ENCODE measurements at regions not wholly inside any gene's neighbourhood (a gene's known extent, or its start where the extent isn't known, plus 50 kb on each side); places are given as distances from the start of the nearest gene placed in this dataset.

- DNase-seq (ENCODE audit: low spot score in 2 of 2) (no peak), FAIRE-seq (no peak)
Measured at GRCh38 chr20:22776369-22776768, 192.0 kb upstream of the FOXA2 start.

DNA sequence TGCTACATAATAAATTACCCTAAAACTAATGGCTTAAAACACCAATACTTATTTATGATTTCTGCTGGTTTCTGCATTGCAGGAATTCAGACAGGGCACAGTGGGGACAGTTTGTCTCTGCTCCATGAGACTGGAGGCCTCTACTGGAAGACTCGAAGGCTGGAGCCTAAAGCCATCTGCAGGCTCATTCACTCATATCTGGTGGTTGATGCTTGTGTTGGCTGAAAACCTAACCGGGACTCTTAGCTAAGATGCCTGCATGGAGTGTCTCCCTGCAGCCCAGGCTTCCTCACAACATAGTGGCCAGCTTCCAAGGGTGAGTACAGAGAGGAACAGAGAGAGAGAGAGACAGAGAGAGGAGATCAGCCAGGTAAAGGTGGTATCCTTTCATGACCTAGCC lies 195.5 kb upstream of the FOXA2 start:
- DNase-seq (ENCODE audit: low spot score in 2 of 2) (no peak), FAIRE-seq (no peak)

DNA sequence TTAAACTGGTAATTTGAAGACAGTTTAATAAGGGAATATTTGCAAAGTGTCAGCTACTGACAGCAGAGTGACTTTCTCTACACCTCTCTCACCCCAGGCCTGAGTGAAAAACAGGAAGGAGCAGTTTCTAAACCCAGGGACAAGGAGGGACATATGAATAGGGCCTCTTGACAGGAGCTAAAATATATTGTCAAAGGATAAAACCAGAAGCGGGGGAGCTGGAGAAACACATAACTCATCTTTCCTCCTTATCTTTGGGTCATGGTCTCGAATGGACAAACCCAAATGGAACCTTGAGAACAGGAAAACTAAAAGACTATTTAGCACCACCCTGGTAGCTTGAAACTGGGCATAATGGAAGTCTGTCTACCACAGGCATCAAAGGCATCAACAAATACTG lies 197.5 kb upstream of the FOXA2 start:
- FAIRE-seq (no peak), DNase-seq (ENCODE audit: low spot score in 2 of 2) (no peak)

DNA sequence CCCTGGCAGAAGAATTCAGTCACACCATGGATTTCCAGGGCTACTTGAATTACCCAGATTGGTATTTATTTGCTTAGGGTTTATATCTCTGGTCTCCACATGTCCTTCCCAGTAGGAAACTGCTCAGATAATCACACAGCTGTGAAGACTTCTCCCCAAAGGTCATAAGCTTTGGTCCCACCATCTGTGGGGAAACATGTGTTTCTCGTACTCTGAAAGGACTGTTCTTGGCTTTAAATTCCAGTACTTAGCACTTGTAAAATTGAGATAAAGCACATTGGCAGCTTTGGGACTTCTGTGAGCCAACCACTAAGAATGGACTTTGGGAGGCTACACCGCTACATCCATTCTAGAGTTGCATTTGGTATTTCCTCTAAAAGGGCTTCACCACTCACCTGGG lies 205.3 kb upstream of the FOXA2 start:
- FAIRE-seq (no peak), DNase-seq (ENCODE audit: low spot score in 2 of 2) (no peak)

DNA sequence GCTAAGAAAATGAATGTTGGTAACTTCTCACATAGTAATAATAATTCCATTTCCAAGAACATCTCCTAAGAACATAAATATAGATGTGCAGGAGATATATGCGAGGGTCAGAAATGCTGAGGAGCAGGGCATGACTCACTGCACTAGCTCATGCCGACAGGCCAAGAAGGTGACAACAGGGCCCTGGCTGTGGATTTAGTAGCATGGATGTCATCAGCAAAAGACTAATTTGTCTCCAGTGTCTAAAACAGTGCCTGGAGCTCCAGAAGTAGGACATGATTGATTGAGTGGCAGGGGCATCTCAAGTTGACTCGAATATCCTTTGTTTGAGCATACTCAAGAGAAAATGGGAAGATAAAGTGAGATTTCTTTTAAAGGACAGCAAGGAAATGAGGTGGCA lies 207.0 kb upstream of the FOXA2 start:
- DNase-seq (ENCODE audit: low spot score in 2 of 2) (no peak), FAIRE-seq (no peak)

GRCh38 chr20:22791877-22792525 lies 207.6 kb upstream of the FOXA2 start:
- FAIRE-seq (no peak), DNase-seq (ENCODE audit: low spot score in 2 of 2) (no peak)

DNA sequence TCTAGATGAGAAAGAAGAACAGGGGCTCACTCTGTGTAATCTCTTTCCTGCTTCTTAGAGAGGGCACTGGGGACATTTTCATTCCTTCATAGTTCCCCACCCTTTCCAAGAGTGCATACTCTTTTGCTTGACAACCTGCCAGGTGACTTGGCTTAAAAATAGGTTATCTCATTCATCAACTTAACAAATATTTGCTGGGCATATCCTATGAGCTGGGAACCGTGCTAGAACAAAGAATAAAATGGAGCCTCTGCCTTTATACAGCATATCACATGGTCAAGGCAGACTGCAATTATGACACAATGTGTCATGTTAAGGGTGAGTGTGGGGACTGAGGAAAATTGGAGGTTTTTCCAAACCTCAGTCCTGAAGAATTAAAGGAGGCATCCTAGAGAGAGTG lies 209.8 kb upstream of the FOXA2 start:
- FAIRE-seq (no peak), DNase-seq (ENCODE audit: low spot score in 2 of 2) (no peak)

GRCh38 chr20:22795433-22795832 lies 211.1 kb upstream of the FOXA2 start:
- no peak for FAIRE-seq

GRCh38 chr20:22795871-22796270 lies 211.5 kb upstream of the FOXA2 start:
- FAIRE-seq: no peak
- no peak for DNase-seq (ENCODE audit: low spot score in 2 of 2)

More at GRCh38 chr20:22795433-22795832, 211.1 kb upstream of the FOXA2 start:
- no peak for DNase-seq (ENCODE audit: low spot score in 2 of 2)

- no peak for DNase-seq (ENCODE audit: low spot score in 2 of 2)
- FAIRE-seq: no peak
Measured at GRCh38 chr20:22796469-22797077, 212.2 kb upstream of the FOXA2 start.

- no peak for FAIRE-seq
- DNase-seq (ENCODE audit: low spot score in 2 of 2): no peak
Measured at GRCh38 chr20:22797103-22797502, 212.7 kb upstream of the FOXA2 start.

DNA sequence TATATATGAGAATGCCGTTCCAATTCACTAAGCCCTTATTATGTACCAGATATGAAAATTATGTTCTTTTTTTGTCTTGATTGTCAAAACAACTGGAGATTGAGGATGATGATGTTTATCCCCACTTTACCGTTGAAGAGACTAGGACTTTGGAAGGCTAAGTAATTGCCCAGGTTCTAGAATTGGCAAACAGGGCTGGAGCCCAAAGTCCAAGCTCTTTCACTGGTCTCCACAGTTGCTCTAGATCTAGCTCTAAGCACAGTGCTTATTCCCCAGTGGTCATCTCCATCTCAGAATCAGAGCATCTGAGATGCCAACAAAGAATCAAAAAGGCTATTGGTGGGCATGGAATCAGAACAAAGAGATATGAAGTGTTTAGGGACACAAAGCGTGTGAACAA lies 215.3 kb upstream of the FOXA2 start:
- no peak for DNase-seq (ENCODE audit: low spot score in 2 of 2)
- no peak for FAIRE-seq

GRCh38 chr20:22800129-22800528 lies 215.8 kb upstream of the FOXA2 start:
- DNase-seq (ENCODE audit: low spot score in 2 of 2): no peak
- FAIRE-seq: no peak

GRCh38 chr20:22801528-22801927 lies 217.2 kb upstream of the FOXA2 start:
- FAIRE-seq (no peak), DNase-seq (ENCODE audit: low spot score in 2 of 2) (no peak)

- FAIRE-seq (no peak), DNase-seq (ENCODE audit: low spot score in 2 of 2) (no peak)
Measured at GRCh38 chr20:22802296-22802695, 217.9 kb upstream of the FOXA2 start.

- FAIRE-seq (no peak), DNase-seq (ENCODE audit: low spot score in 2 of 2) (no peak)
Measured at GRCh38 chr20:22805219-22805618, 220.8 kb upstream of the FOXA2 start.

DNA sequence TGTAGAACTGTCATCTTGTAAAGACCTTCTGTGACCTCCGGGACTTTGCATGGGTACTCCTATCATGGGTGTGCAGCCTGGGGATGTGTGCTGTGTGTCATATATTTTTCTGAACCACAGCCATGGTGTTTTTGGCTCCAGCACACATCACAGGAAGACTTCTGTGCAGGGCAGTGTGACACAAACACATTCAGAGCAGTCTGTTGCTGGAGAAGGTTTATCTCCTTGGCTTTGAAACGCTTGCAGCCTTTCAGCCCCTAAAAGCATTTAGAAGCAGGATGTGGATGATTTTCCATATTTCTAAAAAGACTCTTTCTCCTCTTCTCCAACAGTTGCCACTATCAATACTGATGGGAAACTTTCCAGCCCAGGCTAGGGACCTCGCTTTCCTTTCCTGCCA lies 221.6 kb upstream of the FOXA2 start:
- no peak for FAIRE-seq
- DNase-seq (ENCODE audit: low spot score in 2 of 2): no peak

DNA sequence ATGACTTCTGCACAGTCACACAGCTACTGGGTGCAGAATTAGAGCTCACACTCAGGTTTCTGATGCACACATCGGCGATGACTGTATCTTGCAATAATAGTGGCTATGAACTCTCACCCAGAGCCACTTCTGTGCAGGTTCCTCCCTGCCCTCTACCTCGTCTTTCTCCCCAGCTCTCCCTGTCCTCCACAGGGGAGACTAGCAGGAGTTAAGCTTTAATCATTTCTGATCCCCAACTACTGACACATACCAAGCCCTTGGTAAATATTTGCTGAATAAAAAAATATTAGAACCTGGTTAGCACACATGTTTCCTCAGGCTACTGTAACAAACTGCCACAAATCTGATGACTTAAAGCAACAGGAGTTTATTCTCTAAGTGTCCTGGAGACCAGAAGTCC lies 222.7 kb upstream of the FOXA2 start:
- no peak for DNase-seq (ENCODE audit: low spot score in 2 of 2)
- no peak for FAIRE-seq

- DNase-seq (ENCODE audit: low spot score in 2 of 2) (no peak), FAIRE-seq (no peak)
Measured at GRCh38 chr20:22807646-22808244, 223.4 kb upstream of the FOXA2 start.

DNA sequence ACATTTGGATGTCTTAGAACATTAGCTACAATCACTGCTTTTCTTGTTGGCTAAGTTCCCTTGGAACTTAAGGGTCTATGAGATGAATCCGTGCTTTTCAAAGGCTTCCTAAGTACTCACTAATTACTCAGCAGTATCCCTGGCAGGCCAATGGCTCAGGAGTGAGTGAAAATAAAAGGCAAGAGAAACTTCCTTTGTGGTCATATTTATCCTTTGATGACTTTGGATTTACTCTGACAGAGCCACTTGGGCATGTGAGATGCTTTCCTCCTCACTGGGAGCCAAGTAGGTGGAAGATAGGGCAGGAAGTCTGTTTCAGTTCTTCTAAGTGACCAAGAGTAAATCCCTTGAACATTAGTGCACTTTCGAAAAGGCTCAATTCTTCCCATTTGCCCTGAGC lies 224.3 kb upstream of the FOXA2 start:
- DNase-seq (ENCODE audit: low spot score in 2 of 2): no peak
- FAIRE-seq: no peak

DNA sequence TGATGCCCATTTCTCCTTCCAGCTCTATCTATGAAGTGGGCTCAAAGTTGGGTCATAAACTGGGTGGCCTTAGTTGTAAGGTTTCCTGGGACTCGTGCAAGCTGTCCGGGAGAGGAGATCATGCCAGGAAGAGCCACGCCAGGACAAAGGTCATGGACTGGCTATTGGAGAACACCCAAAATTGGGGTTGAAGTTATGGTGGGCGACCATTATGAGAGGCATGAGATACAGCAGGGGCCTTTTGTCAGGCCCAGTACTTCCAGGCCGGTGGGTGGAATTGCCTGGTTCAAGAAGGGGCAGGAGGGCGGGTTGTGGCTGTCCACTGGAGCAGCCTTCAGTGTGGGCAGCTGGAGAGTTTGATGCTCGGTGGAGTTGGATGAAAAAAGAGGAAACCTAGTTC lies 225.1 kb upstream of the SSTR4 start:
- DNase-seq (ENCODE audit: low spot score in 2 of 2) (no peak), FAIRE-seq (no peak)
